NOMO-1 treated with DMSO at 0.1 percent for 48 hours (cell line): ENCODE measurements at regions not wholly inside any gene's neighbourhood (a gene's known extent, or its start where the extent isn't known, plus 50 kb on each side); places are given as distances from the start of the nearest gene placed in this dataset.
A peak's percentile ranks its signal among the peaks of the same experiment; 100 is the strongest.

Source experiments
- DNase-seq: peaks from one replicate; lab custom pipeline; 2025; ENCODE audit not compliant: unreplicated experiment; lab: John Stamatoyannopoulos, UW

- peak; percentile 1 for DNase-seq
Observed at GRCh38 chr3:117486719-117487716, 777.4 kb downstream of the TUSC7 start.

GRCh38 chr3:117488983-117489382, 779.4 kb downstream of the TUSC7 start:
- DNase-seq = no peak

GRCh38 chr3:117489663-117490079, 780.1 kb downstream of the TUSC7 start:
- peak; percentile 69 for DNase-seq

GRCh38 chr3:117490716-117491115, 781.1 kb downstream of the TUSC7 start:
- peak; percentile 30 for DNase-seq

- no peak for DNase-seq
Observed at GRCh38 chr3:117495620-117496019, 786.0 kb downstream of the TUSC7 start.

- no peak for DNase-seq
Observed at GRCh38 chr3:117499189-117499870, 789.8 kb downstream of the TUSC7 start.

GRCh38 chr3:117507958-117508357, 798.4 kb downstream of the TUSC7 start:
- DNase-seq = peak; percentile 45

GRCh38 chr3:117509858-117510257, 800.3 kb downstream of the TUSC7 start:
- no peak for DNase-seq

- no peak for DNase-seq
Observed at GRCh38 chr3:117510396-117510795, 800.8 kb downstream of the TUSC7 start.

GRCh38 chr3:117512975-117513374, 803.4 kb downstream of the TUSC7 start:
- no peak for DNase-seq

- DNase-seq = no peak
Observed at GRCh38 chr3:117515309-117515708, 805.7 kb downstream of the TUSC7 start.

- DNase-seq = no peak
Observed at GRCh38 chr3:117518364-117518763, 808.8 kb downstream of the TUSC7 start.

GRCh38 chr3:117519776-117520175, 810.2 kb downstream of the TUSC7 start:
- no peak for DNase-seq

- DNase-seq = no peak
Observed at GRCh38 chr3:117520582-117520981, 811.0 kb downstream of the TUSC7 start.

- no peak for DNase-seq
Observed at GRCh38 chr3:117523418-117523817, 813.8 kb downstream of the TUSC7 start.

- no peak for DNase-seq
Observed at GRCh38 chr3:117524890-117525289, 815.3 kb downstream of the TUSC7 start.

GRCh38 chr3:117526470-117527079, 817.0 kb downstream of the TUSC7 start:
- peak; percentile 2 for DNase-seq

- DNase-seq = no peak
Observed at GRCh38 chr3:117527346-117527745, 817.8 kb downstream of the TUSC7 start.

GRCh38 chr3:117528688-117529087, 819.1 kb downstream of the TUSC7 start:
- DNase-seq = no peak

GRCh38 chr3:117531078-117531767, 821.6 kb downstream of the TUSC7 start:
- no peak for DNase-seq

GRCh38 chr3:117532268-117532667, 822.7 kb downstream of the TUSC7 start:
- no peak for DNase-seq
